Peyer's patch (tissue), 4 donors: ENCODE measurements at regions not wholly inside any gene's neighbourhood (a gene's known extent, or its start where the extent isn't known, plus 50 kb on each side); places are given as distances from the start of the nearest gene placed in this dataset.

Experiments used
- DNase-seq, 3 donors: peaks; one replicate each; pipeline ENCODE4 v3.0.0-alpha.2; 2017 to 2019
- H3K27ac ChIP-seq, 4 donors: fragments of 200-600 bp; sonication (generic); one replicate each; pipeline ENCODE4 v1.5.1; 2016 to 2019
- H3K27me3 ChIP-seq, 2 donors: fragments of 200-600 bp; sonication (generic); one replicate each; pipeline ENCODE4 v1.5.1; 2019
- H3K36me3 ChIP-seq, 3 donors: fragments of 200-600 bp; sonication (generic); one replicate each; pipeline ENCODE4 v1.5.1; 2016 to 2019
- H3K4me1 ChIP-seq, 4 donors: fragments of 200-600 bp; sonication (generic); one replicate each; pipeline ENCODE4 v1.5.1; 2016 to 2019
- H3K4me3 ChIP-seq, 4 donors: fragments of 200-600 bp; sonication (generic); 1 replicate in 3 of 4; 2 replicates in 1 of 4; pipeline ENCODE4 v1.5.1; 2016 to 2019; ENCODE audit warnings: mild to moderate bottlenecking in 1 of 4
- H3K9me3 ChIP-seq, 4 donors: fragments of 200-600 bp; sonication (generic); one replicate each; pipeline ENCODE4 v1.5.1; 2016 to 2019; ENCODE audit warnings: mild to moderate bottlenecking in 1 of 4
- POLR2A ChIP-seq, 2 donors: fragments of 450-650 bp; IDR thresholded peaks; one replicate each; pipeline ENCODE4 v1.5.1; 2017; ENCODE audit warnings: antibody characterized with exemption in 2 of 2, mild to moderate bottlenecking in 2 of 2, moderate library complexity in 2 of 2
- TF ChIP-seq, protein P1 (sequence below), 6 experiments: fragments of 450-650 bp in 4 of 6; fragments of 200-600 bp in 2 of 6; sonication (generic) in 1 of 6; IDR thresholded peaks; one replicate each; pipeline ENCODE4 v1.5.1; 2017 to 2019; ENCODE audit warnings: antibody characterized with exemption in 6 of 6, mild to moderate bottlenecking in 3 of 6, moderate library complexity in 1 of 6

DNA sequence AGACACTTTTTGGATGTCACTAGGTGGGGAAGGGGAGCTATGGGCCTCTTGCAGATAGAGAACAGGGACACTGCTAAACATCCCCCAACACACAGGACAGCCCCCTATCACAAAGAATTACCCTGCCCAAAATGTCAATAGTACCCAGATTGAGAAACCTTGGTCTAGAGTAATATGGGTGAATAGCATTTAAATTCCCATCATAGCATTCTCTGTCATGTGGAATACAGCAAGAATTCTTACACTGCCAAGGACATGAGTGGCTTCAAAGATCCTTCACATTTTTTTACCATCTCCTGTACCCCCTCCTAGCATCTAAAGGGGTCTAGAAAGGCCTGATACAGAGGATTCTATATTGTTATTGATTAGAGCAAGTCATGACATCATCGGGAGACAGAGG is 83.1 kb upstream of the SSTR4 start:
- Histone ChIP-seq H3K27ac (no peak overlapping the region), H3K4me3 (no peak overlapping the region), H3K9me3 (no peaks in the 10 kb centered on the region), H3K36me3 (no peaks in the 10 kb centered on the region), H3K4me1 (no peaks in the 10 kb centered on the region), H3K27me3 (no peaks in the 10 kb centered on the region)
- no peak for DNase-seq
- TF ChIP-seq POLR2A (IDR thresholded peaks at IDR 0.05) = no peak
- TF ChIP-seq, protein P1, sequence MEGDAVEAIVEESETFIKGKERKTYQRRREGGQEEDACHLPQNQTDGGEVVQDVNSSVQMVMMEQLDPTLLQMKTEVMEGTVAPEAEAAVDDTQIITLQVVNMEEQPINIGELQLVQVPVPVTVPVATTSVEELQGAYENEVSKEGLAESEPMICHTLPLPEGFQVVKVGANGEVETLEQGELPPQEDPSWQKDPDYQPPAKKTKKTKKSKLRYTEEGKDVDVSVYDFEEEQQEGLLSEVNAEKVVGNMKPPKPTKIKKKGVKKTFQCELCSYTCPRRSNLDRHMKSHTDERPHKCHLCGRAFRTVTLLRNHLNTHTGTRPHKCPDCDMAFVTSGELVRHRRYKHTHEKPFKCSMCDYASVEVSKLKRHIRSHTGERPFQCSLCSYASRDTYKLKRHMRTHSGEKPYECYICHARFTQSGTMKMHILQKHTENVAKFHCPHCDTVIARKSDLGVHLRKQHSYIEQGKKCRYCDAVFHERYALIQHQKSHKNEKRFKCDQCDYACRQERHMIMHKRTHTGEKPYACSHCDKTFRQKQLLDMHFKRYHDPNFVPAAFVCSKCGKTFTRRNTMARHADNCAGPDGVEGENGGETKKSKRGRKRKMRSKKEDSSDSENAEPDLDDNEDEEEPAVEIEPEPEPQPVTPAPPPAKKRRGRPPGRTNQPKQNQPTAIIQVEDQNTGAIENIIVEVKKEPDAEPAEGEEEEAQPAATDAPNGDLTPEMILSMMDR (IDR thresholded peaks at IDR 0.05) = no peak

DNA sequence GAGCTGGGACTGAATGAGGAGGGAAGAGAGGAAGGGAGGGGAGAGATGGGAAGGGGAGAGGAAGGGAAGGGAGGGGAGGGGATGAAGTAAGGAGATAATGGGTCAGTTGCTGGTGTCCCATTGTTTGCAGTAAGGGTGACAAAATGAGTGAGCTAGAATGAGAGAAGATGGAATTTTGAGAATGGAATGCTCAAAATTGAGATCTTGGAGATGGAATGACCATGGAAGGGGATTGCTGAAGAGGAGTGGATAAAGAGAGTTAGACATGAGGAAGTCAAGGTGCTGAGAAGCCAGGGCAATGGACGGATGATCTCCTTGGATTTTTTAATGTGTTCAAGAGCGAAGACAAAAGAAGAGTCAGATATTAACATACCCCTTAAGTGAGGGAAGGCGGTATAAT is 80.5 kb upstream of the SSTR4 start:
- Histone ChIP-seq H3K36me3 (no peaks in the 10 kb centered on the region), H3K27me3 (no peaks in the 10 kb centered on the region), H3K4me3 (no peak overlapping the region), H3K4me1 (no peaks in the 10 kb centered on the region), H3K9me3 (no peaks in the 10 kb centered on the region), H3K27ac (no peak overlapping the region)
- TF ChIP-seq POLR2A (IDR thresholded peaks at IDR 0.05) = no peak
- TF ChIP-seq, protein P1 (IDR thresholded peaks at IDR 0.05) = no peak
- DNase-seq = no peak

DNA sequence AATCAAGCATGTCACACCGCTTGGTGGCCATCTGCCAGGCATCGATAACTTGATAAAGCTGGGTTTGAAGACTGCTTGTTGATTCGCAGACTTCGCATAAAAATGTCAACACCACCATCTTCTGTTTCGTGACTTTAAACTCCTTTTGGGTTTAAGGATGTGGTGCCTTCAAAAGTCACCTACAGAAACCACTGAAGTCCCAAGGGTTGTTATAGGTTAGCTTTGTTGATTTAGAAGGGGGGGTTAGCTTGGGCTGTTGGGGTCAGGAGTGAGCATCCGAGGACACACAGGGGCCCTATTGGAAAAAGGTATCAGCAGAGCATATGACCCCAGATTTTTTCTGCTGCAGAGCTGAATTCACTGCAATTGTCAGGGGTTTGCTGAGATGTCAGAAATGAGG is 76.7 kb upstream of the SSTR4 start:
- Histone ChIP-seq H3K27me3 (no peaks in the 10 kb centered on the region), H3K36me3 (no peaks in the 10 kb centered on the region)
- TF ChIP-seq, protein P1 (IDR thresholded peaks at IDR 0.05) = no peak
- no peak for TF ChIP-seq POLR2A (IDR thresholded peaks at IDR 0.05)

DNA sequence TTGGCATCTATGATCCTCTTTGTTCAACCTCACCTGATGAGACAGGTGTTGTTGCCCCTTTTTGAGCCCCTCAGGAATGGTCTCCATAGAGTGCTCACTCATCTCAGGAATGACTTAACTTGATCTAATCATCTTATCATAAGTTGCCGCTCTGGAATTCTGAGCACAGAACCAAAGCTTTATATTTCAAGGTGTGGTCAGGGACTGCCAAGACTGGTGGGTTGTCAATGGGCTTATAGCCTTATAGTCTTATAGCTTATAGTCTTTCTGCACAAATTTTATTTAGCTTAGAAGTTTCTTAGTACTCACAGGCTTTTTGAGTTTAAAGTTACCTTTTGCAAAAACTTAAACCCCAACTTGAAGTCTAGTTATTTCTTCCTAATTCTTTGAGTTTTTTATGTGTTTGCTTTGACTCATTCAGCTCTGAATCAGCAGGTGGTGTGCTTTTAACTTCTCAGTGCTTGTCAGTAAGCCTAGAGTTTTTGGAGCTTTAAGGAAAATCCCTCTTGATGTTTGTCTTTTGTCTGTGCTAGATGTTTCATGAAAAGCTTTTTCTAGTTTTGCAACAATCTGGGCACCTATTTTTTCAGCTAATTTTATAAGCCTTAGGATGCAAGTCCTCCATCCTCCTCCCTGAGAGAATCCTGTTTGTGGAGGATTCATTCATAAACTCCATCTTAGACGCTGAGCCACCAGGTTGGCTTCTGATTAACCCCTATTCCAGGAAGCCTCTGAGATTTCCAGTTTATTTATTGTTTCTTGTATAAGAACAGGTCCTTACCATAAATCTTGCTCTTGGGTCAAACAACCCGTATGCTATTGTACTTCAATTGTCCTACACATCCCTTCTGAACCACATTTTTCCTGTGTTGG is 72.3 kb upstream of the SSTR4 start:
- H3K4me3 ChIP-seq = no peak overlapping the region
- TF ChIP-seq, protein P1 (IDR thresholded peaks at IDR 0.05) = no peak
- TF ChIP-seq POLR2A (IDR thresholded peaks at IDR 0.05) = no peak
- no peak for DNase-seq
- H3K27ac ChIP-seq = no peak overlapping the region
- H3K36me3 ChIP-seq = no peaks in the 10 kb centered on the region
- H3K4me1 ChIP-seq = no peaks in the 10 kb centered on the region
- no peaks in the 10 kb centered on the region for H3K9me3 ChIP-seq
- no peaks in the 10 kb centered on the region for H3K27me3 ChIP-seq

More for the DNA sequence above, 76.7 kb upstream of the SSTR4 start:
- no peak overlapping the region for H3K27ac ChIP-seq
- H3K9me3 ChIP-seq = no peaks in the 10 kb centered on the region
- DNase-seq = no peak
- H3K4me1 ChIP-seq = no peaks in the 10 kb centered on the region
- H3K4me3 ChIP-seq = no peak overlapping the region

DNA sequence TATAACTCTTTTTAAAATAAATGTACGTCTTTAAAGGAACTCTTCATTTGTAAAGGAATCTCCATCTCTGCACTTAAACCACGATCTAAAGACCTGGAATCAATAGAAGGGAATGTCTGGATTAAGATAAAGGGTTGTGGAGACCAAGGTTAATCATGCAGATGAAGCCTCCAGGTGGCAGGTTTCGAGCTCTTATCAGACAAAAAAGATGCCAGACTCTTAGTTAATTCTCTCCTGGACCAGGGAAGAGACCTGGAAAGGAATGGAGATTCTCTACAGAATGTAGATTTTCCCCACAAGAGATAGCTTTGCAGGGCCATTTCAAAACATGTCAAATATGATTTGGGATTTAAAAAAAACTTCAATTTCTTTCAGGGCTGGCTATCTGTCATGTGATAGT is 71.5 kb upstream of the SSTR4 start:
- TF ChIP-seq, protein P1 (IDR thresholded peaks at IDR 0.05) = no peak
- no peak for TF ChIP-seq POLR2A (IDR thresholded peaks at IDR 0.05)
- no peak overlapping the region for H3K4me3 ChIP-seq
- no peaks in the 10 kb centered on the region for H3K27me3 ChIP-seq
- H3K27ac ChIP-seq = no peak overlapping the region
- H3K4me1 ChIP-seq = no peaks in the 10 kb centered on the region
- DNase-seq = no peak
- no peaks in the 10 kb centered on the region for H3K36me3 ChIP-seq
- H3K9me3 ChIP-seq = no peaks in the 10 kb centered on the region
